RKO (cell line): ENCODE measurements at regions not wholly inside any gene's neighbourhood (a gene's known extent, or its start where the extent isn't known, plus 50 kb on each side); places are given as distances from the start of the nearest gene placed in this dataset.

Source experiments
- DNase-seq: peaks from one replicate; pipeline ENCODE4 v3.0.0-alpha.2; 2016; ENCODE audit warnings: low spot score

DNA sequence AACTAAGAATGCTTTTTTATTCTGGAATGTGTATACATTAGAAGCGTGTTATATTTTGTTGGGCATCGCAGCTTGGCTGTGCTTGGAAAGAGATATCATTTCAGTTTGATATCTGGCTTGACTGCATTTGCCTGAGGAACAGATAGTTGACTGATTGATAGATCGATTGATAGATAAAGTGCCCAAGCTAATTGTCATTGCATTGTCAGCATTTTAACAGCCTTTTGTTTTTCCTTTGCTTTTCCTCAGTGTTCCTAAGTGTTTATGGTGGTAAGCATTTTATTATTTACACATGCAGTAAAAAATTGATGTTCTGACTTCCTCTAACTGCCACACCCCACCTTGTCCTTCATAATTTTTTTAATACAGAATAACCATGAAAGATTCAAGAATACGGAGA lies 180.9 kb upstream of the GRIK2 start:
- no peak for DNase-seq

DNA sequence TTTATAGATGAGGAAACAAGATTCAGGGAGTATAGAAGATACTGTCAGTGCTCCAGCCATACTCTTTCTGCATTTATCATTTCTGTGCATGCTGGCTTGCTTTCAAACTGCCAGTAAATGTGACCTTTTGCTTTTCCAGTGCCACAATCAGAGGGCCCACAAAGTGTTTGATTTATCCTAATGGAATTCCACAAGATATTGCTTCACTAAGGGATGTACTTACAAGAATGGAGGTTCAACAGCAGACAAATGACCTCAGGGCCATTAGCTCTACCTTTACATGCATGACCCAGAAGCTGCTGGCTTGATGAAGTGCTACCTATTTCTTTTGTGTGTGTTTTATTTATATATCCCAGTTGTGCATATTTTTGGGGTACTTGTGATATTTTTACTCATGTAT lies 171.5 kb upstream of the GRIK2 start:
- no peak for DNase-seq

DNA sequence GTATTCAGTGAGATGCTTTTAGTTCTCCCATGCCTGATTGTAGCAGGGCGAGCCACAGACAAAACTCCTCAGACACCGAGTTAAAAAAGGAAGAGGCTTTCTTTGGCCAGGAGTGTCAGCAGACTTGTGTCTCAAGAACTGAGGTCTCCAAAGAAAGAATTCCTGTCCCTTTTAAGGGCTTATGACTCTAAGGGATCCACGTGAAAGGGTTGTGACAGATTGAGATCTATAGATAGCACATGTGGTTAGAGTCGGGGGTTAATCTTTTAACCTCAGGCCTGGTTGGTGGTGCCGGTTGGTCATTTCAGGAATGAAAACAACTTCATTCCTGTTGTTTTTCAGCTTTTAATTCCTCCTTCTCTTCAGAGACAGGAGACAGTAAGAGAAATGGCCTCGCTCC lies 168.8 kb upstream of the GRIK2 start:
- no peak for DNase-seq

DNA sequence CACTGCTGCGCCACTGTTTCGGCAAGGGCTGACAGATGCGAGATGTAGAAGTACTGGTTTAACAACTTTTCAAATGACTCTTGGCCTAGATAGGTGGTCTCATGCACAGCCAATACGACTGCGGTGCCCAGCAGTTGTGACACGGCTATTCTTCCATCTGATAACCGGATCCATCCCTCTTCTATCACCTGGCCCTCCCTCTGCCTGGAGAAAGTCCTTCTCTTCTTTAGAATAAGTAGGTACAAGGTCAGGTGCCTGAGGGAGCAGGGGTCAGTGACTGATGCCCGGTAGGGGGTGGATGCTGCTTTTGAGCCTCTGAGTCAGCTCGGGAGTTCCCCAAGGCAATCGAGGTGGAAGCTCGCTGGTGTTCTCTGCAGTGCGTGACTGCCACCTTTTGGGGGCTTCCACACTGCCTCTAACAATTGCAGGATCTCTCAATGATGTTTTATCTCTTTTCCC lies 166.8 kb upstream of the GRIK2 start:
- no peak for DNase-seq

DNA sequence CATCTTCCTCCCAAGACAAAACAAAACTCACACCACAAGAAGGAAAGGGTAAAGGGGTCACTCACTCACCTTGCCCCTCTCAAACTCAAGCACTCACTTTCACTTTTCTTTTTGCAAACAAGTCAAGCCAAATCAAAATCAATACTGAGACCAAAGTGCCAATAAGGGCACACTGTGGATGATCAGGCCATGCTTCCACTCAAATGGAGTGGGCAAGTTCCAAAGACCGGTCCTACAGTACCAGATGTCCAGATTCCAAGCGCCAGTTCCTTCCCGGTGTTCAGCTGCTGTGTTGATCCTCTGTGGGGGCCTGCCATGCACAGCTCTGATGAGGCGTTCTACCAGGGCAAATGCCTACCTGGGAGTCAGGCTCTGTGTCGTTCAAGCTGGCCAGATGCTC lies 162.6 kb upstream of the GRIK2 start:
- DNase-seq, result no peak

DNA sequence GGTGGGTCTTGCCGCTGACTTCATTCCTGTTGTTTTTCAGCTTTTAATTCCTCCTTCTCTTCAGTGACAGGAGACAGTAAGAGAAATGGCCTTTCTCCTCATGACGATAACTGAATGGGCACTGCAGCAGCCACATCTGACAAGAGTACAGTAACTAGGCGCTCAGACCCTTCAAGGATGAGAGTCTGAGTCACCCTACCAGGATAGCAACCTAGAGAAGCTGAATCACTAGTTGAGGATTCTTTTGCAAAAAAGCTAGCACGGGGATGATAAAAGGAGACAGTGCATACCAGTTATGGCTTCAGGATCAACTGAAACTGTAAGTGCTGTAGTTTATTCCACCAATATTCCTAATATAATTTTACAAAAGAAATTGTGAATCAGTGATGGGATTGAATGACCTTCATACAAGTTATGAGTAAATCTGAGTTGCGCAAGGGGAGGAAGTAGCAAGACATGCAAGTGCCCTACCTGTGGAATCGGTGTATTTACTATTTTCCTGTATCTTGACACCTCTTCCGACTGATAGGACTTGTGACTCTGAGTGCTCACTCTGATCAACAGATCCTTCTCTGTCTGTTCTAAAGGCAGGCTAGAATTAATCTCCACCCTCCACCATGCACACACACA lies 161.8 kb upstream of the GRIK2 start:
- DNase-seq, result peak; percentile 9

DNA sequence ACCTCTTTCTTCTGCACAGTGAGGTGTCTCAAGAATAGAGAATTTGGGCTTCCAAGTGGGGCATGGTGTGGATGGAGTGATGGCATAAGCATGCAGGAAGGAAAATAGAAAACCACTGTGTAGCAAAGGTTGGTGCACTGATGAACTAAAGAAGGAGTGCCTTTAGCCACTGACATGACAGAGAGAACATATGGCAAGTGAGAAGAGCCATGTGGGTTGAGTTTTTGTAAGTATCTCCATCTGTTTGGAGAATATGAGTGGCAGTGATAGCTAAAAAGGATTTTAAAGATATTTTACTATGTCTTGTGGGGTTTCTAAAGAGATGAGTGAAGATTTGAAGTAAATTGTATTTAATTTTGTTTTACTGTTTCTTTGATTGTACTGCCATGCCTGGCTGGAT lies 160.5 kb upstream of the GRIK2 start:
- DNase-seq, result no peak

DNA sequence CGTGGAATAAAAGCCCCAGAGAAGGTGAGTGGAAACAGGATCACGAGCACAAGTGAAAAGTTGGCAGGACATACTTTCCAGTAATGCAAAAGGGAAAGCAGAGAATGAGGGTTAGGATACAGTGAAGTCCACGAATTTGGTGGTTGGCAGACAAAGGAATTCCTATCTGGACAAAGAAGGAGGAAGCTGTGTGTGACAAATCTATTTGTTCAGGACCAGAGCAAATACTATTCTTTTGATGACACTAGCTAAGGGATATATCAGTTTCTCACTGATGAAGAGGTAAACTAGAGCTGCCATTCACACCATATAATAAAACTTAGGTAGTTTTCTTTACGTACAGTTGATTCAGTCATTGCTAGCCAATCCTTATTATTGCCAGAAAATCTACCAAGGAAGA lies 156.8 kb upstream of the GRIK2 start:
- no peak for DNase-seq

DNA sequence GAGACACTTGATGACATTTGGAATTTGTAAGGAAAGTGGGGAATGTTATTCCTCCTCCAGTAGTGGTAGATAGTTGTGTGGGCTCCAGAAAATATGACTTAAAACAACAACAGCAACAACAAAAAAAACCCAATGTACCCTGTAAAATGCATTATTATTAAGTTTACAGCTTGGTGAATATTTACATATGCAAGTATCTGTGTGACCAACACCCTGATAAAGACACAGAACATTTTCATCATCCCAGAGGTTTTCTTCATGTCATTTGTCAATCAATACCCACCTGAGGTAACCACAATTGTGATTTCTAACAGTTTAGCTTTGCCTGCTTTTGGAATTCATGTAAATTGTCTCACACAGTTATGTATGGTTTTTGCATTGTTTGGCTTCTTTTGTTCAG lies 152.1 kb upstream of the GRIK2 start:
- DNase-seq, result no peak

DNA sequence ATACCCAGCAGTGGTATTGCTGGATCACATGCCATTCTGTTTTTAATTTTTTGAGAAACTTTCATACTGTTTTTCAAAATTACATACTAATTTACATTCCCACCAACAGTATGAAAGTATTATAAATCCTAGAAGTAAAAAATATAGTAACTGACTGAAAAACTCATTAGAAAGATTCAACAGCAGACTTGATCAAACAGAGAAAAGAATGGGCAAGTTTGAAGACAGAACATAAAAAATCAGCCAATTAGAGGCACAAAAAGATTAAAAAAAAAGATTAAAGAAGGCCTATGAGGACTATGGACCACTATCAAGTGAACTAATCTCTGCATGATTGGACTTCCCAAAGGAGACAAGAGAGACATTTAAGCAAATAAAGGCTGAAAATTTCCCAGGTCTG lies 144.0 kb upstream of the GRIK2 start:
- no peak for DNase-seq

DNA sequence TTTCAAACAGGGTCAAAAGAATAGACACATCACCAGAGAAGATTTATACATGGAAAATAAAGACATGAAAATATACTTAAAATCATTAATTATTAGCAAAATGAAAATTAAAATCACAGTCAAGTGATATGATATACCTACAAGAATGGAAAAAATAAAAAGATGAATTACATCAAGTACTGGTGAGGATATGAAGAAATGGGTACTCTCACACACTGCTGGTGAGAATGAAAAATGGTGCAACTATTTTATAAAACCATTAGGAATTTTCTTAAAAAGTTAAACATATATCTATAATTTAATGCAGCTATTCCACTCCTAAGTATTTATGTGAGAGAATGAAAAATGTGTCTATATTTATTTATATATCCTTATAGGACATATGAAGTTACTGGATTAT lies 136.3 kb upstream of the GRIK2 start:
- no peak for DNase-seq

DNA sequence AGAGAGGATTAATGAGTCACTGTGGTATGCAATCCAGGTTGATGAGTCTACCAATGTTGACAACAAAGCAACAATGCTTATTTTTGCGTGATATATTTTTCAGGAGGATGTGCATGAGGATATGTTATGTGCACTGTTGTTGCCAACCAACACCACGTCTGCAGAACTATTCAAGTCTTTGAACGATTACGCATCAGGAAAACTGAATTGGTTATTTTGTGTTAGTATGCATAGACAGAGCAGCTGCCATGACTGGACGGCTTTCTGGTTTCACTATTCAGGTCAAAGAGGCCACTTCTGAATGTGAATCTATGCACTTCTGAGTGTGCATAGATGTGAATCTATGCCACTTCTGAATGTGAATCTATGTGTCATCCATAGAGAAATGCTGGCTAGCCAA lies 134.0 kb upstream of the GRIK2 start:
- DNase-seq, result no peak

DNA sequence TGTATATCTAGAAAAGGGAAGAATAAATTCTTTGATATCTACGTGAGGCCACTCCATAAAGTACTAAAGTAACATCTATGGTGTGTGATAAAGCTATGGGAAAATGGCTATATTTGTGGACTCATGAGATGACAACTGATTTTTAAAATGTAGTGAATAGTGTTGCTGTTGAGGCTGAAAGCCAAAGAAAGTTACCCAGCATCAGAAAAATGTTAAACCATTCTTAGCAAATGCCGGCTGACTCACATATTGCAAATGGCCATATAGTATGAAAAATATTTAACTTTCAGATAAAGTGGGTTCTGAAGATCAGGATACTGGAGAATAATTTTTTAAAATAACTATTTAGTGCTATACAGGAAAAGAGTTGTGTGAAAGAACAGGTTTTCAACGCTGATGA lies 129.9 kb upstream of the GRIK2 start:
- DNase-seq, result no peak

DNA sequence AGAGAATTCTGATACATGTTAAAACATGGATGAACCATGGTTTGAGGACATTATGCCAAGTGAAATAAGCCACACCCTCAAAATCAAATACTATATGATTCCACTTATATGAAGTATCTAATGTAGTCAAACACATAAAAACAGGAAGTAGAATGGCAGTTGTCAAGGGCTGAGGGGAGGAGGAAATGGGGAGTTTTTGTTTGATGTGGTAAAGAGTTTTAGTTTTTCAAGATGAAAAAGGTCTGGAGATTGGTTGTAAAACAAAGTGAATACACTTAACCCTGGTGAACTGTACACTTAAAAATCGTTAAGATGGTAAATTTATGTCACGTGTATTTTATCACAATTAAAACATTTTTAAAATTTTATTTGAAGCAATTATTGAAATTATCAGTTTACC lies 127.4 kb upstream of the GRIK2 start:
- DNase-seq, result no peak

DNA sequence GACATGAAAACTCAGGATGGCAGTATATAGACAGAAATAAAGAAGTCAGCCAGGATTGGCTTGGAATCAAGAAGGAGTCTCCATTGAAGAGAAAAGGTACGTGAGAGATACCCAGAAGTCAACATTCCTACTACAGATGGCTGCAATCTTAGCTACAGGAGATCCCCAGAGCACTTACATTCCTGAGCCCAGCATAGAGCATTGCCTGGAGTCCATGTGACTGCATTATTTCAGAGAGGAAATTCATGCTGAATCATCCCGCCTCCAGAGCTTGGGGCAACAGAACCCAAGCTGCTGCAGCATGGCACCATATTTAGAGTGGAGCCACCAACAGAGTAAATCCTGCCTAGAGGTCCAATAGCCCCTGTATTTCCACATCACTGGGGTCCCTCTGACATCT lies 125.0 kb upstream of the GRIK2 start:
- DNase-seq, result no peak

DNA sequence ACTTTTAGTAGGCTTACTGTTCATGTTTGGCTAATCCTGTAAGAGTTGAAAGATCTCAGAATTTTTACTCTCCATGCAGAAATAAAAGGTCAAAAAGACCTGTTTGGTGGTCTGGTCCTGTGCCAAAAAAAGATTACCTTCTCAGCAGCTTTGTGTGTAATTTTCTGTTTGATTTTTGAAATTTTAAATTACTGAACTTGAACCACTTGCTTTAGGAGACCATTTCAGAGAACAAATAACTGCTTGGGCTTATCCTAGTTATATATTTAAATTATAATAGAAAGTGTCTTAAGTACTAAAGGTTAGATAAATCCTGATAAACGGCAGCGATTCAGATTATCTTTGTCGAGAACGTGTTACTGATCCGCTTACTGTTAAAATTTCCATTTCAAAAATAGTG lies 118.3 kb upstream of the GRIK2 start:
- DNase-seq, result no peak

DNA sequence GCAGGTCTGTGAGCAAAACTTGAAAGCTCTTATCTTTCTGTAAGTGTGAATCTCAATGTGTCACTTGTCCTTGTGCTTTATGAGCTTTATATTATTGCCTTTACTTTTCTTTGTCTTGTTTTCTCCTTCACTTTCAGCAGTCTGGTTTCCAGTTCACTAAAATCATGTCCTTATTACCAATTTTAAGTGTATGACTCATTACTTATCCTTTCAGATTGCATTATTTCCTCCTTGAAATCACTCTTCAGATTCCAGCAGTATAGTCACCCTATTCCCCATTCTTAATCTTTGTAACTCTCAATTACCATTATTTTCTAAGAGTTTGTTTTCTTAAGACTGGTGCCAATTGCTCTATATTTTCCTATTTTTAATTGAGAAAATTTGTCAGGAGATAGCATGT lies 117.4 kb upstream of the GRIK2 start:
- DNase-seq, result no peak

DNA sequence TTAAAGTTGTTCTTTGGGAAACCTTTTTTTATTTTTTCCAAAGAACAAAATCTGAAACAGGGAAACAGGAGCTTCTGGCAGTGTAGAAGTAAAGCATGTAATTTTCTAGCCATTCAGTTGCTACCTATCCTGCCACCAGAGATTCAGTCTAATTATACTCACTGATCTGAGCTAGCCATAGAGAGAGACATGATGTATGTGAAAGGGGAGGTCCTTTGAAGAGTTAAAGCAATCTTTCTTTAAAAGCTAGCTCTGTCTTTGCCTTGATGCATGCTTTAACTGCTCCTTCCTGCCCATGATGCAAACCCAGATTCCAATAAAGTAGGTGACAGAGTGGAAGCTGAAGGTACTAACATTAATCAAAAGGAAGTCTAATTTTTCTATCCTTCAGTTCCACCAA lies 114.1 kb upstream of the GRIK2 start:
- no peak for DNase-seq

DNA sequence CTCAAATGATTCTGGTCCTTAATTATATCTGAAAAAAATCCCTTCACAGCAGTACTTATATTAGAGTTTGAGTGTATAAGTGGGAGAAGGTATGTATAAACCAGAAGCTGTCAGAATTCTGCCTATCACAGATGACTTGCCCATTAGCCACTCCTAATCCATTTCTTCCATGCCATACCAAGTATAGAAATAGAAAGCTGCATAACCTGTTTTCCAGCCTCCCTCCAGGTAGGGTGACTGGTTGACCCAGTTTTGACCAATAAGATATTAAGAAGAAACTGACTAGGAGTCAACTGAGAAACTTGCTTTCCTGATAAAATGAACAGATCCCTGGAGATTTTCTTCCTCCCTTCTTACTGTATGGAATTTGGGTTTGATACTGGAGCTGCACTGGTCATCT lies 112.2 kb upstream of the GRIK2 start:
- DNase-seq, result no peak

DNA sequence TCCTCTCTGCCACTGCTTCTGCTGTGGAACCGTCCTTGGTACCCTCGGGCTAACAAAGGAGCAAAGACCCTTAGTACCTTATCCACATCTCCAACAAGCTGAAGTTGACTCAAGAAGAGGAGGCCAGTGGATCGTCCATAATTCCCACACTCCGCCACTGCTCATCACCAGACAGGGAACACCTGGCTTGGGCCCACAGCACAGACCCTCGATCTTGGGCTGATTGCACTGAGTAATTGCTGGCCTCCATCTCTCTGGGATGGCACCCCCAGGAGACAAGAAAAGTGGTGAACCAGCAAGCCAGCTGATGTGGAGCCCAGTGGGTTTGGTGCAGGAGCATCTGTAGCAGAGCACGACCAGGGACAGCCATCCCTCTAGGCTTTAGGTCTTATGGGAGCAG lies 109.4 kb upstream of the GRIK2 start:
- DNase-seq, result no peak

DNA sequence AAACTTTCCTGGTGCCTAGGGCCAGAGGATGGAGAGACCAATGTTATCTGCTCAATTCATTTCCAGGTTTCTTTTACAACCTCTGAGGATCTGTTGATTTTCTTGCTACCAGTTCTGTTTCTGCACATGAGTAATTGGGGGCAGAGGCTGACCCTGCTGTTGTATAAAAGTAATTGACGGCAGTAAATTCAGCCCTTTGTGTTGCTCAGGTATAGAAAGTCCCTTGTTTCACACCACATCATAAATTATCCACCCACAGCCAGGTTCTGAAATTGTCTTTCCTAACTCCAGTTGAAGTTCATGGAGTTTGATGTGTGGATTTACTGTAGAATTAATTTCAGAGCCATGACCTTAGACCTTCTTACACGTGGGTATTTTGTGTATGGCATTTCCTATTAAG lies 107.4 kb upstream of the GRIK2 start:
- no peak for DNase-seq

DNA sequence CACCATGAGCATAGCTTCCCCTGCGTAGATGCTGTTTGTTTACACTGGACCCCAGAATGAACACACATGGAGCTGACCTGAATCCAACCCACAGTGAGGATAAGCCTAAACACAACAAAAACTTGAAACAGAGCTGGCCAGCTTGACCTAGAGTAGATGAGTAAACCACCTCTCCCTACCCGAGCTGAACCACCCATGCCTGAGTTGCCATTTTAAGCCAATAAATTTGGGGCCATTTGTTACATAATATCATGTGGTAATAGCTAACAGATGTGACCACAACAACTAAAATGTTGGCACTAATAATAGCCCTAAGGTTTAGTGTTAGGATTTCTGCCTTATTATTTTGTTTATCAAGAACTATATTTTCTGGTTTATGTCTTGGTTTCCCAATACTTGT lies 103.2 kb upstream of the GRIK2 start:
- no peak for DNase-seq

DNA sequence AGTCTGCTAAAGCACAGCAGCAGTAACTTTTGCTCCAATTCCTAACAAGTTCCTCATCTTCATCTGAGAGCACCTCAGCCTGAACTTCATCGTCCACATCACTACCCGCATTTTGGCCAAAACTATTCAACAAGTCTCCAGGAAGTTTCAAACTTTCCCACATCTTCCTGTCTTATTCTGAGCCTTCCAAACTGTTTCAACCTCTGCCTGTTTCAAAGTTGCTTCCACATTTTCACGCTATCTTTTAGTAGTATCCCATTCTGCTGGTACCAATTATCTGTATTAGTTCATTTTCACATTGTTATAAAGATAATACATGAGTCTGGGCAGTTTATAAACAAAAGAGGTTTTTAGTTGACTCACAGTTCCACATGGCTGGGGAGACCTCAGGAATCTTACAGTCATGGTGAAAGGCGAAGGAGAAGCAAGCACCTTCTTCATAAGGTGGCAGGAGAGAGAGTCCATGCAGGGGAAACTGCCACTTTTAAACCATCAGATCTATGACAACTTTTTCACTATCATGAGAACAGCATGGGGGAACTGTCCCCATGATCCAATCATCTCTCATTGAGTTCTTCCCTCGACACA lies 99.4 kb upstream of the GRIK2 start:
- DNase-seq, result no peak

DNA sequence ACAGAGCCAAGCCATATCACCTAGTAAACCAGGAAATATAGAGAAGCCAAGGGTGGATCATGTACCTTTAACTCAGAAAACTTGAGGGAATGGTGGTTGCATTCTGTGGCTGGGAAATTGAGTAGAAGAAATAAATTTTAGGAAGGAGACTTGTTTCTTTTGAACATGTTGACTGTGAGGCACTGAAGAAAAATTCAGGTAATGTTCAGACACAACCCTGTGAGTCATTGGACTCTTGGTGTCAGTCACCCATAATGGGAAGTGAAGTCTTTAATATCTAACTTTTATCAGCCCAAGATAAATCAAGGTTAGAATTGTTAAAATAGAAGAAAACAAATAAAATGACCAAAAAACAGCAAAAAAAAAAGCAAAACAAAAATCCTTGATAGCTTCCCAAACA lies 98.8 kb upstream of the GRIK2 start:
- DNase-seq, result peak; percentile 14
